ENCODE measurements at regions not wholly inside any gene's neighbourhood (a gene's known extent, or its start where the extent isn't known, plus 50 kb on each side); places are given as distances from the start of the nearest gene placed in this dataset.

DNA sequence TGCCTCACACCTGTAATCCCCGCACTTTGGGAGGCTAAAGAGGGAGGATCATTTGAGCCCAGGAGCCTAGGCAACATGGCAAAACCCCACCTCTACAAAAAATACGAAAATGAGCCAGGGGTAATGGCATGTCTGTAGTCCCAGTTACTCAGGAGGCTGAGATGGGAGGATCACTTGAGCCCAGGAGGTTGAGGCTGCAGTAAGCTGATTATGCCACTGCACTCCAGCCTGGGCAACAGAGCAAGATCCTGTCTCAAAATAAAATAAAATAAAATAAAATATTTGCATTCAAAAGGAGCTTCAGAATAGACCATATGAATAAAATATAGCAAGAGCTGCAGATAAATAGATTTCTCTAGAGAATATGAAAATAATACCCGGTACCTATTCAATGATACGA lies 71.5 kb upstream of the ATF7IP2 start:
- TF ChIP-seq, protein P1, sequence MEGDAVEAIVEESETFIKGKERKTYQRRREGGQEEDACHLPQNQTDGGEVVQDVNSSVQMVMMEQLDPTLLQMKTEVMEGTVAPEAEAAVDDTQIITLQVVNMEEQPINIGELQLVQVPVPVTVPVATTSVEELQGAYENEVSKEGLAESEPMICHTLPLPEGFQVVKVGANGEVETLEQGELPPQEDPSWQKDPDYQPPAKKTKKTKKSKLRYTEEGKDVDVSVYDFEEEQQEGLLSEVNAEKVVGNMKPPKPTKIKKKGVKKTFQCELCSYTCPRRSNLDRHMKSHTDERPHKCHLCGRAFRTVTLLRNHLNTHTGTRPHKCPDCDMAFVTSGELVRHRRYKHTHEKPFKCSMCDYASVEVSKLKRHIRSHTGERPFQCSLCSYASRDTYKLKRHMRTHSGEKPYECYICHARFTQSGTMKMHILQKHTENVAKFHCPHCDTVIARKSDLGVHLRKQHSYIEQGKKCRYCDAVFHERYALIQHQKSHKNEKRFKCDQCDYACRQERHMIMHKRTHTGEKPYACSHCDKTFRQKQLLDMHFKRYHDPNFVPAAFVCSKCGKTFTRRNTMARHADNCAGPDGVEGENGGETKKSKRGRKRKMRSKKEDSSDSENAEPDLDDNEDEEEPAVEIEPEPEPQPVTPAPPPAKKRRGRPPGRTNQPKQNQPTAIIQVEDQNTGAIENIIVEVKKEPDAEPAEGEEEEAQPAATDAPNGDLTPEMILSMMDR (conservative IDR thresholded peaks at IDR 0.05; ENCODE audit: low read length), result no peak
- no peak for TF ChIP-seq EZH2phosphoT487 (IDR thresholded peaks at IDR 0.05; ENCODE audit: borderline replicate concordance, low read depth, low read length)

All from OCI-LY7 (cell line).